HepG2 (cell line): ENCODE measurements at regions not wholly inside any gene's neighbourhood (a gene's known extent, or its start where the extent isn't known, plus 50 kb on each side); places are given as distances from the start of the nearest gene placed in this dataset.
A peak's percentile ranks its signal among the peaks of the same experiment; 100 is the strongest.

Source experiments
- CAMTA2 ChIP-seq: sonication (generic); formaldehyde crosslinking; IDR thresholded peaks from 2 replicates; pipeline ENCODE4 v1.4.0; 2020; ENCODE audit warnings: mild to moderate bottlenecking, missing genetic modification reagents, borderline replicate concordance
- FOSL2 ChIP-seq: sonication (generic); formaldehyde crosslinking; IDR thresholded peaks from 2 replicates; pipeline ENCODE4 v1.4.0; 2020; ENCODE audit warnings: missing genetic modification reagents
- MED1 ChIP-seq: sonication (generic); formaldehyde crosslinking; IDR thresholded peaks from 2 replicates; pipeline ENCODE4 v1.4.0; 2020; ENCODE audit warnings: missing genetic modification reagents
- NRL ChIP-seq: sonication (generic); formaldehyde crosslinking; IDR thresholded peaks from 2 replicates; pipeline ENCODE4 v1.5.0; 2020; ENCODE audit warnings: missing genetic modification reagents, mild to moderate bottlenecking, moderate library complexity, borderline replicate concordance
- PAWR ChIP-seq: sonication (generic); formaldehyde crosslinking; IDR thresholded peaks from 2 replicates; pipeline ENCODE4 v1.4.0; 2020; ENCODE audit warnings: missing genetic modification reagents, mild to moderate bottlenecking, borderline replicate concordance
- STAT6 ChIP-seq: sonication (generic); formaldehyde crosslinking; IDR thresholded peaks from 2 replicates; pipeline ENCODE4 v1.4.0; 2020; ENCODE audit warnings: missing genetic modification reagents, mild to moderate bottlenecking, borderline replicate concordance
- ZBTB34 ChIP-seq: sonication (generic); formaldehyde crosslinking; IDR thresholded peaks from 2 replicates; pipeline ENCODE4 v1.8.0; 2022; ENCODE audit warnings: mild to moderate bottlenecking, missing genetic modification reagents
- ZFP36L1 ChIP-seq: sonication (generic); formaldehyde crosslinking; IDR thresholded peaks from 2 replicates; pipeline ENCODE4 v1.8.0; 2022; ENCODE audit warnings: mild to moderate bottlenecking, missing genetic modification reagents, moderate library complexity
- ZFY ChIP-seq: sonication (generic); formaldehyde crosslinking; IDR thresholded peaks from 2 replicates; pipeline ENCODE4 v1.4.0; 2020; ENCODE audit warnings: missing genetic modification reagents
- ZNF484 ChIP-seq: sonication (generic); formaldehyde crosslinking; IDR thresholded peaks from 2 replicates; pipeline ENCODE4 v1.5.1; 2020; ENCODE audit warnings: mild to moderate bottlenecking, low read depth, missing genetic modification reagents, borderline replicate concordance
- ZNF883 ChIP-seq: sonication (generic); formaldehyde crosslinking; IDR thresholded peaks from 2 replicates; pipeline ENCODE4 v1.5.1; 2020; ENCODE audit warnings: mild to moderate bottlenecking, missing genetic modification reagents; ENCODE audit errors: not compliant biosample characterization
- TF ChIP-seq, protein P1 (sequence below): sonication (generic); formaldehyde crosslinking; IDR thresholded peaks from 2 replicates; pipeline ENCODE4 v1.9.0; 2021; ENCODE audit warnings: mild to moderate bottlenecking, missing genetic modification reagents
- TF ChIP-seq, protein P2 (sequence below): sonication (generic); formaldehyde crosslinking; IDR thresholded peaks from 2 replicates; pipeline ENCODE4 v1.4.0; 2020; ENCODE audit warnings: mild to moderate bottlenecking, low read depth, missing genetic modification reagents
- TF ChIP-seq, protein P3 (sequence below): sonication (generic); formaldehyde crosslinking; IDR thresholded peaks from 2 replicates; pipeline ENCODE4 v1.4.0; 2020; ENCODE audit warnings: missing genetic modification reagents

GRCh38 chr2:126990605-126991532, 92.2 kb downstream of the TEX51 start (continued):
- TF ChIP-seq, protein P1, sequence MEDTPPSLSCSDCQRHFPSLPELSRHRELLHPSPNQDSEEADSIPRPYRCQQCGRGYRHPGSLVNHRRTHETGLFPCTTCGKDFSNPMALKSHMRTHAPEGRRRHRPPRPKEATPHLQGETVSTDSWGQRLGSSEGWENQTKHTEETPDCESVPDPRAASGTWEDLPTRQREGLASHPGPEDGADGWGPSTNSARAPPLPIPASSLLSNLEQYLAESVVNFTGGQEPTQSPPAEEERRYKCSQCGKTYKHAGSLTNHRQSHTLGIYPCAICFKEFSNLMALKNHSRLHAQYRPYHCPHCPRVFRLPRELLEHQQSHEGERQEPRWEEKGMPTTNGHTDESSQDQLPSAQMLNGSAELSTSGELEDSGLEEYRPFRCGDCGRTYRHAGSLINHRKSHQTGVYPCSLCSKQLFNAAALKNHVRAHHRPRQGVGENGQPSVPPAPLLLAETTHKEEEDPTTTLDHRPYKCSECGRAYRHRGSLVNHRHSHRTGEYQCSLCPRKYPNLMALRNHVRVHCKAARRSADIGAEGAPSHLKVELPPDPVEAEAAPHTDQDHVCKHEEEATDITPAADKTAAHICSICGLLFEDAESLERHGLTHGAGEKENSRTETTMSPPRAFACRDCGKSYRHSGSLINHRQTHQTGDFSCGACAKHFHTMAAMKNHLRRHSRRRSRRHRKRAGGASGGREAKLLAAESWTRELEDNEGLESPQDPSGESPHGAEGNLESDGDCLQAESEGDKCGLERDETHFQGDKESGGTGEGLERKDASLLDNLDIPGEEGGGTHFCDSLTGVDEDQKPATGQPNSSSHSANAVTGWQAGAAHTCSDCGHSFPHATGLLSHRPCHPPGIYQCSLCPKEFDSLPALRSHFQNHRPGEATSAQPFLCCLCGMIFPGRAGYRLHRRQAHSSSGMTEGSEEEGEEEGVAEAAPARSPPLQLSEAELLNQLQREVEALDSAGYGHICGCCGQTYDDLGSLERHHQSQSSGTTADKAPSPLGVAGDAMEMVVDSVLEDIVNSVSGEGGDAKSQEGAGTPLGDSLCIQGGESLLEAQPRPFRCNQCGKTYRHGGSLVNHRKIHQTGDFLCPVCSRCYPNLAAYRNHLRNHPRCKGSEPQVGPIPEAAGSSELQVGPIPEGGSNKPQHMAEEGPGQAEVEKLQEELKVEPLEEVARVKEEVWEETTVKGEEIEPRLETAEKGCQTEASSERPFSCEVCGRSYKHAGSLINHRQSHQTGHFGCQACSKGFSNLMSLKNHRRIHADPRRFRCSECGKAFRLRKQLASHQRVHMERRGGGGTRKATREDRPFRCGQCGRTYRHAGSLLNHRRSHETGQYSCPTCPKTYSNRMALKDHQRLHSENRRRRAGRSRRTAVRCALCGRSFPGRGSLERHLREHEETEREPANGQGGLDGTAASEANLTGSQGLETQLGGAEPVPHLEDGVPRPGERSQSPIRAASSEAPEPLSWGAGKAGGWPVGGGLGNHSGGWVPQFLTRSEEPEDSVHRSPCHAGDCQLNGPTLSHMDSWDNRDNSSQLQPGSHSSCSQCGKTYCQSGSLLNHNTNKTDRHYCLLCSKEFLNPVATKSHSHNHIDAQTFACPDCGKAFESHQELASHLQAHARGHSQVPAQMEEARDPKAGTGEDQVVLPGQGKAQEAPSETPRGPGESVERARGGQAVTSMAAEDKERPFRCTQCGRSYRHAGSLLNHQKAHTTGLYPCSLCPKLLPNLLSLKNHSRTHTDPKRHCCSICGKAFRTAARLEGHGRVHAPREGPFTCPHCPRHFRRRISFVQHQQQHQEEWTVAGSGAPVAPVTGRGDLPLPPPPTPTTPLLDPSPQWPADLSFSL: no peak
- TF ChIP-seq ZNF484 (CRISPR knock-in tag) (no peak), ZFP36L1 (no peak), NRL (CRISPR knock-in tag) (no peak), ZFY (CRISPR knock-in tag) (no peak), MED1 (CRISPR knock-in tag) (peak; percentile 80), ZBTB34 (no peak; the same call in 1 of the 2 replicates), ZNF883 (CRISPR knock-in tag) (no peak), FOSL2 (CRISPR knock-in tag) (no peak), STAT6 (no peak), CAMTA2 (no peak), PAWR (CRISPR knock-in tag) (no peak)
- TF ChIP-seq, protein P2, sequence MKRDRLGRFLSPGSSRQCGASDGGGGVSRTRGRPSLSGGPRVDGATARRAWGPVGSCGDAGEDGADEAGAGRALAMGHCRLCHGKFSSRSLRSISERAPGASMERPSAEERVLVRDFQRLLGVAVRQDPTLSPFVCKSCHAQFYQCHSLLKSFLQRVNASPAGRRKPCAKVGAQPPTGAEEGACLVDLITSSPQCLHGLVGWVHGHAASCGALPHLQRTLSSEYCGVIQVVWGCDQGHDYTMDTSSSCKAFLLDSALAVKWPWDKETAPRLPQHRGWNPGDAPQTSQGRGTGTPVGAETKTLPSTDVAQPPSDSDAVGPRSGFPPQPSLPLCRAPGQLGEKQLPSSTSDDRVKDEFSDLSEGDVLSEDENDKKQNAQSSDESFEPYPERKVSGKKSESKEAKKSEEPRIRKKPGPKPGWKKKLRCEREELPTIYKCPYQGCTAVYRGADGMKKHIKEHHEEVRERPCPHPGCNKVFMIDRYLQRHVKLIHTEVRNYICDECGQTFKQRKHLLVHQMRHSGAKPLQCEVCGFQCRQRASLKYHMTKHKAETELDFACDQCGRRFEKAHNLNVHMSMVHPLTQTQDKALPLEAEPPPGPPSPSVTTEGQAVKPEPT (CRISPR knock-in tag): 0 out of 2 replicates have a peak, but pooled peaks have one; percentile 22
- TF ChIP-seq, protein P3, sequence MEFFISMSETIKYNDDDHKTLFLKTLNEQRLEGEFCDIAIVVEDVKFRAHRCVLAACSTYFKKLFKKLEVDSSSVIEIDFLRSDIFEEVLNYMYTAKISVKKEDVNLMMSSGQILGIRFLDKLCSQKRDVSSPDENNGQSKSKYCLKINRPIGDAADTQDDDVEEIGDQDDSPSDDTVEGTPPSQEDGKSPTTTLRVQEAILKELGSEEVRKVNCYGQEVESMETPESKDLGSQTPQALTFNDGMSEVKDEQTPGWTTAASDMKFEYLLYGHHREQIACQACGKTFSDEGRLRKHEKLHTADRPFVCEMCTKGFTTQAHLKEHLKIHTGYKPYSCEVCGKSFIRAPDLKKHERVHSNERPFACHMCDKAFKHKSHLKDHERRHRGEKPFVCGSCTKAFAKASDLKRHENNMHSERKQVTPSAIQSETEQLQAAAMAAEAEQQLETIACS (CRISPR knock-in tag): no peak
